Tibial artery (tissue), 4 donors: ENCODE measurements at regions not wholly inside any gene's neighbourhood (a gene's known extent, or its start where the extent isn't known, plus 50 kb on each side); places are given as distances from the start of the nearest gene placed in this dataset.

Experiments
- DNase-seq, 2 donors: peaks; one replicate each; pipeline ENCODE4 v3.0.0-alpha.2; 2019
- H3K27ac ChIP-seq, 2 donors: fragments of 200-600 bp; sonication (generic) in 1 of 2; 1 replicate in 1 of 2; 2 replicates in 1 of 2; pipeline ENCODE4 v1.5.1; 2018 to 2019; ENCODE audit warnings: mild to moderate bottlenecking in 1 of 2
- H3K27me3 ChIP-seq, 2 donors: fragments of 200-600 bp; sonication (generic) in 1 of 2; one replicate each; pipeline versions ENCODE4 v1.5.1 to v1.6.0; 2016 to 2019
- H3K36me3 ChIP-seq, 3 donors: fragments of 200-600 bp; sonication (generic) in 2 of 3; one replicate each; pipeline ENCODE4 v1.5.1; 2016 to 2019; ENCODE audit warnings: mild to moderate bottlenecking in 2 of 3
- H3K4me1 ChIP-seq, 4 donors: fragments of 200-600 bp; sonication (generic) in 2 of 4; 1 replicate in 3 of 4; 2 replicates in 1 of 4; pipeline ENCODE4 v1.5.1; 2016 to 2019
- H3K4me3 ChIP-seq, 2 donors: fragments of 200-600 bp; sonication (generic) in 1 of 2; 1 replicate in 1 of 2; 2 replicates in 1 of 2; pipeline ENCODE4 v1.5.1; 2018 to 2019; ENCODE audit warnings: mild to moderate bottlenecking in 2 of 2
- H3K9me3 ChIP-seq, 3 donors: fragments of 200-600 bp; sonication (generic) in 1 of 3; one replicate each; pipeline ENCODE4 v1.5.1; 2016 to 2019
- CTCF ChIP-seq, 2 experiments: fragments of 200-600 bp in 1 of 2; fragments of 450-650 bp in 1 of 2; IDR thresholded peaks; one replicate each; pipeline ENCODE4 v1.5.1; 2017 to 2019; ENCODE audit warnings: antibody characterized with exemption in 2 of 2, mild to moderate bottlenecking in 1 of 2, moderate library complexity in 1 of 2
- intact Hi-C: fragments of 100-400 bp; cut with DNase I; formaldehyde crosslinking; loops from one replicate; pipeline ENCODE4 v1.15.0; 2023; ENCODE audit warnings: low total_unique reads

GRCh38 chr7:86970986-86971385 lies 88.5 kb downstream of the ELAPOR2 start:
- Histone ChIP-seq H3K27me3 (no peaks in the 10 kb centered on the region), H3K4me1 (peaks cover 0 to 8% (median 0%) of the 10 kb centered on the region in 4 donors), H3K27ac (no peak overlapping the region), H3K9me3 (no peaks in the 10 kb centered on the region), H3K36me3 (no peaks in the 10 kb centered on the region), H3K4me3 (no peak overlapping the region)
- intact Hi-C loops, result no loop called here
- DNase-seq, result no peak
- TF ChIP-seq CTCF (IDR thresholded peaks at IDR 0.05), result no peak

GRCh38 chr7:86970547-86970946 lies 88.9 kb downstream of the ELAPOR2 start:
- H3K36me3 ChIP-seq, result no peaks in the 10 kb centered on the region
- no peaks in the 10 kb centered on the region for H3K27me3 ChIP-seq
- no peak for DNase-seq
- no peak overlapping the region for H3K27ac ChIP-seq
- peaks cover 0 to 11% (median 0%) of the 10 kb centered on the region in 4 donors for H3K4me1 ChIP-seq
- TF ChIP-seq CTCF (IDR thresholded peaks at IDR 0.05), result no peak
- no peaks in the 10 kb centered on the region for H3K9me3 ChIP-seq
- intact Hi-C loops, result no loop called here
- no peak overlapping the region for H3K4me3 ChIP-seq

- intact Hi-C loops, result no loop called here
- TF ChIP-seq CTCF (IDR thresholded peaks at IDR 0.05), result no peak
- Histone ChIP-seq H3K9me3 (no peaks in the 10 kb centered on the region), H3K4me3 (no peak overlapping the region), H3K27ac (no peak overlapping the region), H3K36me3 (no peaks in the 10 kb centered on the region), H3K4me1 (peaks cover 0 to 13% (median 0%) of the 10 kb centered on the region in 4 donors), H3K27me3 (no peaks in the 10 kb centered on the region)
- DNase-seq, result no peak
Measured at GRCh38 chr7:86969865-86970264, 89.6 kb downstream of the ELAPOR2 start.

- Histone ChIP-seq H3K4me3 (no peak overlapping the region), H3K4me1 (peaks cover 0 to 13% (median 0%) of the 10 kb centered on the region in 4 donors), H3K36me3 (no peaks in the 10 kb centered on the region), H3K27ac (no peak overlapping the region), H3K9me3 (no peaks in the 10 kb centered on the region), H3K27me3 (no peaks in the 10 kb centered on the region)
- TF ChIP-seq CTCF (IDR thresholded peaks at IDR 0.05), result no peak
- no peak for DNase-seq
- intact Hi-C loops, result no loop called here
Measured at GRCh38 chr7:86968618-86969017, 90.8 kb downstream of the ELAPOR2 start.

GRCh38 chr7:86966916-86967315 lies 92.5 kb downstream of the ELAPOR2 start:
- H3K36me3 ChIP-seq, result no peaks in the 10 kb centered on the region
- no peak overlapping the region for H3K4me3 ChIP-seq
- H3K9me3 ChIP-seq, result no peaks in the 10 kb centered on the region
- peaks cover 0 to 18% (median 0%) of the 10 kb centered on the region in 4 donors for H3K4me1 ChIP-seq
- H3K27me3 ChIP-seq, result no peaks in the 10 kb centered on the region
- H3K27ac ChIP-seq, result no peak overlapping the region
- TF ChIP-seq CTCF (IDR thresholded peaks at IDR 0.05), result no peak
- no peak for DNase-seq
- intact Hi-C loops, result no loop called here

- peaks cover 0 to 18% (median 0%) of the 10 kb centered on the region in 4 donors for H3K4me1 ChIP-seq
- no peak overlapping the region for H3K27ac ChIP-seq
- H3K36me3 ChIP-seq, result no peaks in the 10 kb centered on the region
- TF ChIP-seq CTCF (IDR thresholded peaks at IDR 0.05), result no peak
- intact Hi-C loops, result no loop called here
- H3K9me3 ChIP-seq, result no peaks in the 10 kb centered on the region
- H3K4me3 ChIP-seq, result no peak overlapping the region
- H3K27me3 ChIP-seq, result no peaks in the 10 kb centered on the region
- DNase-seq, result no peak
Measured at GRCh38 chr7:86965727-86966120, 93.7 kb downstream of the ELAPOR2 start.
